ENCODE measurements at regions not wholly inside any gene's neighbourhood (a gene's known extent, or its start where the extent isn't known, plus 50 kb on each side); places are given as distances from the start of the nearest gene placed in this dataset.

DNA sequence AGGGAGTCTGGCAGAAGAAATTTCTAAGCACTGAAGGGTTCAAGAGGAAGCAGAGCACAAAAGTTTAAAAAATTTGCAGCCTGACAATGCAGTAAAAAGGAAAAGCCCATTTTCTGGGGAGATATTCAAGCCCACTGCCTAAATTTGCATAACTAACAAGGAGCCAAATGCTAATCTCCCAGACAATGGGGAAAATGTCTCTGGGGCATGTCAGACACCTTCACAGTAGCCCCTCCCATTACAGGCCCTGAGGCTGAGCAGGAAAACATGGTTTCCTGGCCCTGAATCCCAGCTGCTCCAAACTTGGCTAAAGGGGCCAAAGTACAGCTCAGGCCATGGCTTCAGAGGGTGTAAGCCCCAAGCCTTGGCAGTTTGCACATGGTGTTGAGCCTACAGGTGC lies 908.5 kb upstream of the MANEA start:
- no peak for ATAC-seq
- no peaks in the 10 kb centered on the region for H3K27me3 Mint-ChIP-seq
- no peaks in the 10 kb centered on the region for H3K4me1 Mint-ChIP-seq (ENCODE audit: low read depth in 2 of 2)
- H3K9me3 Mint-ChIP-seq: peaks cover 16% of the 10 kb centered on the region
- no peak overlapping the region for H3K27ac Mint-ChIP-seq
- no peaks in the 10 kb centered on the region for H3K36me3 Mint-ChIP-seq
- no peak for DNase-seq (ENCODE audit: low spot score)
- no peak overlapping the region for H3K4me3 Mint-ChIP-seq

DNA sequence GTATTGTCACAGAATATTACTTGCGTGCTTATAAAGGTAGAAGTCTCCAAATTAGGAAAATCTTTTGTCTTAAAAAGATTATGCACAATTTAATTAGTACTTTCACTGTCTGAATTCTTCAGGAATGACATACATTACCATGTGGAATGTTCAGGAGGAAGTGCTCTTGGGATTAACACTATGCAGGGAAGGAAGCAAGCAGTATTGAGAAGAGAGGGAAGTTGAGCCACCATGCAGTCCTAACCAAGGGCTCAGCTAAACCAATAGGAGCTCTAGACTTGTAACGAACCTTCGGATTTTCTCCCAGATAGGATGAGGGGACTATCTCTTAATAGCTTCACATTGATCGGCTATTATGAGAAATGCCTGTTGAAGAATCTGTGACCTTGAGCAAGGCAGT lies 918.4 kb upstream of the MANEA start:
- DNase-seq (ENCODE audit: low spot score) (no peak), ATAC-seq (no peak)
- Mint-ChIP-seq H3K36me3 (no peaks in the 10 kb centered on the region), H3K27ac (no peak overlapping the region), H3K9me3 (peaks cover 23% of the 10 kb centered on the region), H3K4me1 (ENCODE audit: low read depth in 2 of 2) (no peaks in the 10 kb centered on the region), H3K4me3 (no peak overlapping the region), H3K27me3 (no peaks in the 10 kb centered on the region)

- DNase-seq (ENCODE audit: low spot score) (no peak), ATAC-seq (no peak)
- Mint-ChIP-seq H3K27me3 (no peaks in the 10 kb centered on the region), H3K27ac (no peak overlapping the region), H3K4me1 (ENCODE audit: low read depth in 2 of 2) (no peaks in the 10 kb centered on the region), H3K36me3 (no peaks in the 10 kb centered on the region), H3K9me3 (peaks cover 8% of the 10 kb centered on the region), H3K4me3 (no peak overlapping the region)
Observed at GRCh38 chr6:94651239-94651638, 926.1 kb upstream of the MANEA start.

- ATAC-seq: no peak
- Mint-ChIP-seq H3K9me3 (peaks cover 15% of the 10 kb centered on the region), H3K4me3 (no peak overlapping the region), H3K36me3 (no peaks in the 10 kb centered on the region), H3K4me1 (ENCODE audit: low read depth in 2 of 2) (no peaks in the 10 kb centered on the region), H3K27me3 (no peaks in the 10 kb centered on the region), H3K27ac (no peak overlapping the region)
- no peak for DNase-seq (ENCODE audit: low spot score)
Observed at GRCh38 chr6:94645191-94645590, 932.1 kb upstream of the MANEA start.

DNA sequence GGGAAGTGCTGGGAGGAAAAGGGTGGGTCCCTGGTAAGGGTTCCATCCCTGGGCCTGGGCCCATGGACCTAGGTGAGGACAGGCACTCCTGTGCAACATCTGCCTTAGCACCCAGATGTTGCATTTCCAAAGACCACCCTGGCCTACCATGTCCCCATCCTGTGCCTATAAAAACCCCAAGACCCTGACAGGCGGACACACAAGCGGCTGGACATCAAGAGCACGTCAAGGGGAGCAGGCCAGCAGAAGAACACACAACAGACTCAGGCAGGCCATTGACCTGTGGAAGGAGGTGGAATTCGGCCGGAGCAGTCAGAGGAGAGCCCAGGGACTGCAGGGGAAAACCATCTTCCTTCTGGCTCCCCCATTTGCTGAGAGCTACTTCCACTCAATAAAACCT lies 937.8 kb upstream of the MANEA start:
- ATAC-seq (no peak), DNase-seq (ENCODE audit: low spot score) (no peak)
- Mint-ChIP-seq H3K9me3 (peaks cover 19% of the 10 kb centered on the region), H3K27me3 (no peaks in the 10 kb centered on the region), H3K27ac (no peak overlapping the region), H3K36me3 (no peaks in the 10 kb centered on the region), H3K4me1 (ENCODE audit: low read depth in 2 of 2) (no peaks in the 10 kb centered on the region), H3K4me3 (no peak overlapping the region)

- no peak overlapping the region for H3K4me3 Mint-ChIP-seq
- DNase-seq (ENCODE audit: low spot score) (no peak), ATAC-seq (no peak)
- H3K36me3 Mint-ChIP-seq: no peaks in the 10 kb centered on the region
- peaks cover 22% of the 10 kb centered on the region for H3K9me3 Mint-ChIP-seq
- no peaks in the 10 kb centered on the region for H3K27me3 Mint-ChIP-seq
- no peaks in the 10 kb centered on the region for H3K4me1 Mint-ChIP-seq (ENCODE audit: low read depth in 2 of 2)
- H3K27ac Mint-ChIP-seq: no peak overlapping the region
Observed at GRCh38 chr6:94636780-94637385, 940.5 kb upstream of the MANEA start.

- H3K27me3 Mint-ChIP-seq: no peaks in the 10 kb centered on the region
- H3K4me3 Mint-ChIP-seq: no peak overlapping the region
- peaks cover 6% of the 10 kb centered on the region for H3K9me3 Mint-ChIP-seq
- no peak for ATAC-seq
- no peaks in the 10 kb centered on the region for H3K4me1 Mint-ChIP-seq (ENCODE audit: low read depth in 2 of 2)
- no peak for DNase-seq (ENCODE audit: low spot score)
- no peaks in the 10 kb centered on the region for H3K36me3 Mint-ChIP-seq
- H3K27ac Mint-ChIP-seq: no peak overlapping the region
Observed at GRCh38 chr6:94623586-94623985, 953.7 kb upstream of the MANEA start.

DNA sequence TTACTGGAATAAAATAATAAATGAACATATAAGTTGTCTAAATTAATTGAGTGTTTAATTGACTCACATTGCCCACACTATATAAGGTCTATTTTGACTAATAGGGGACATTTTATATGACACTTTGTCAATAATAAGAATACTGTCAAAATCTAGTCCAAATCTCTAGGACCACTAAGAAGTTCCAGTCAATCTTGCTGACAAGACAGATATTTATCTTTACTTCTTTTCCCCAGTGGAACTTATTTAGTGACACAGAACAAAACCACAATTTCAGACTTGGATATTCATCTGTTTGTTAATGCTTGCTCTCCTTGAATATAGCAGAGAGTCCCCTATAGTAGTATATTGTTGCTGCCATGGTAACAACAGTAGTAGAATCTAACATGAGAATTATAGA lies 954.6 kb upstream of the MANEA start:
- DNase-seq (ENCODE audit: low spot score) (no peak), ATAC-seq (no peak)
- no peak overlapping the region for H3K27ac Mint-ChIP-seq
- H3K9me3 Mint-ChIP-seq: peaks cover 6% of the 10 kb centered on the region
- no peaks in the 10 kb centered on the region for H3K4me1 Mint-ChIP-seq (ENCODE audit: low read depth in 2 of 2)
- H3K27me3 Mint-ChIP-seq: no peaks in the 10 kb centered on the region
- no peak overlapping the region for H3K4me3 Mint-ChIP-seq
- H3K36me3 Mint-ChIP-seq: no peaks in the 10 kb centered on the region

DNA sequence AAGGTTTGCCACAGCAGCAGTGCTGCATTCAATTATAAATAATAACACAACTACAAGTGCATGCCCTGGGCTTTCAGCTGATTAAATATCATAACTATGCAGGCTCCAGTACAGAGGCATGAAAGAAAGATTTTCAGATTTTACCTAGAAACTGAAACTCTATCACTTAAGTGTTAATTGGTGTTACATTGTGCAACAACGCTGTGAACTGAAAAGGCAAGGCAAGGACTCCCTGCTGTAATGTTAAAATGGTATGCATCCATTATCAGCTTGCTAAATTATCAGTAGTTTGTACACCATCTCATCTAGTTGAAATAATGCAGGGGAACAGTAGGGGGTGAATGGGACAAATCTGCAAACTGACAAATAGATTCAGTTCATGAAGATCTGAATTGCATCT lies 976.7 kb upstream of the MANEA start:
- ATAC-seq: no peak

DNA sequence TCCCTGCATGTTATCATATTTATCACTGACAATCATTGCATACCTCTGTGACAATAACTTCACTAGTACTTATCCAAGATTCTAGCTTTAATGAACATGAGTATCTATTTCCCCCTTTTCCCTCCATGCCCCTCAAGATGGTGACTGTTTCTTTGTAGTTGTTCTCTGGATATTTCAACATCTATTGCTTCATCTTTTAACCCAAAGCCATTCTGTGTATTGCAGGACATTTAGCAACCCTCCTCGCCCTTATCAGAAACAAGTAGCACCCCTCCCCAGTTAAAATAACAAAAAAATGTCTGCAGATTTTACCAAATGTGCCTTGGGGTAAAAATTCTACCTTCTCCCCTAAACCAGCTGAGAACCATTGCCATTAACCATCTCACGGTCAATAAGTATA lies 979.8 kb upstream of the MANEA start:
- Mint-ChIP-seq H3K27ac (no peak overlapping the region), H3K27me3 (no peaks in the 10 kb centered on the region), H3K9me3 (peaks cover 15% of the 10 kb centered on the region), H3K36me3 (no peaks in the 10 kb centered on the region), H3K4me3 (no peak overlapping the region), H3K4me1 (ENCODE audit: low read depth in 2 of 2) (no peaks in the 10 kb centered on the region)
- DNase-seq (ENCODE audit: low spot score): no peak
- no peak for ATAC-seq

More for the DNA sequence above, 976.7 kb upstream of the MANEA start:
- Mint-ChIP-seq H3K9me3 (peaks cover 21% of the 10 kb centered on the region), H3K27me3 (no peaks in the 10 kb centered on the region), H3K36me3 (peaks cover 6% of the 10 kb centered on the region), H3K4me3 (no peak overlapping the region), H3K4me1 (ENCODE audit: low read depth in 2 of 2) (no peaks in the 10 kb centered on the region), H3K27ac (no peak overlapping the region)
- DNase-seq (ENCODE audit: low spot score): no peak

- Mint-ChIP-seq H3K27ac (no peak overlapping the region), H3K27me3 (no peaks in the 10 kb centered on the region), H3K4me3 (no peak overlapping the region), H3K4me1 (ENCODE audit: low read depth in 2 of 2) (no peaks in the 10 kb centered on the region), H3K36me3 (no peaks in the 10 kb centered on the region), H3K9me3 (peaks cover 19% of the 10 kb centered on the region)
- ATAC-seq (no peak), DNase-seq (ENCODE audit: low spot score) (no peak)
Observed at GRCh38 chr6:94590416-94590815, 986.9 kb upstream of the MANEA start.

DNA sequence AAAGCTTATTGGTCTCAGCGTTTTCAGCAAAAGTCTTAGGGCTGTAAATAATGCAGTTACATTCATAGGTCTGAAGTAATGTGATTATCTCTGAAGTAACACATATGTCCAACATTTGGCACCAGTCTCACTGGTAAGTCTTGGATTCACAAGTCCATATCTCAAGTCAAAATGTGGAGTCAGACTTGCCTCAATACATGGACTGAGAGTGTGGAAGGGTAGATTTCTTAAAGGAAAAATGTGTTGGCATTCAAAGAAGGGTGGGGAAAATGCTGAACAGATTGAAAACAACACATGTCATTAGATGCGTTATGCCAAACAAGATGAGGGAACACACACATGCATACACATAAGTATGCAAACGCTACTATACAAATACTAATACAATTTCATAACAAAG lies 989.0 kb upstream of the MANEA start:
- H3K36me3 Mint-ChIP-seq: no peaks in the 10 kb centered on the region
- ATAC-seq (no peak), DNase-seq (ENCODE audit: low spot score) (no peak)
- H3K4me1 Mint-ChIP-seq (ENCODE audit: low read depth in 2 of 2): no peaks in the 10 kb centered on the region
- H3K27me3 Mint-ChIP-seq: no peaks in the 10 kb centered on the region
- no peak overlapping the region for H3K4me3 Mint-ChIP-seq
- H3K27ac Mint-ChIP-seq: no peak overlapping the region
- H3K9me3 Mint-ChIP-seq: peaks cover 19% of the 10 kb centered on the region

GRCh38 chr6:94584211-94584610 lies 993.1 kb upstream of the MANEA start:
- Mint-ChIP-seq H3K9me3 (peaks cover 12% of the 10 kb centered on the region), H3K27me3 (no peaks in the 10 kb centered on the region), H3K36me3 (no peaks in the 10 kb centered on the region), H3K4me3 (no peak overlapping the region), H3K27ac (no peak overlapping the region), H3K4me1 (ENCODE audit: low read depth in 2 of 2) (no peaks in the 10 kb centered on the region)
- DNase-seq (ENCODE audit: low spot score) (no peak), ATAC-seq (no peak)

- ATAC-seq: no peak
- no peak overlapping the region for H3K27ac Mint-ChIP-seq
- H3K36me3 Mint-ChIP-seq: no peaks in the 10 kb centered on the region
- DNase-seq (ENCODE audit: low spot score): no peak
- peaks cover 4% of the 10 kb centered on the region for H3K9me3 Mint-ChIP-seq
- H3K27me3 Mint-ChIP-seq: no peaks in the 10 kb centered on the region
- no peak overlapping the region for H3K4me3 Mint-ChIP-seq
- no peaks in the 10 kb centered on the region for H3K4me1 Mint-ChIP-seq (ENCODE audit: low read depth in 2 of 2)
Observed at GRCh38 chr6:94570581-94570980, 1006.8 kb upstream of the MANEA start.

DNA sequence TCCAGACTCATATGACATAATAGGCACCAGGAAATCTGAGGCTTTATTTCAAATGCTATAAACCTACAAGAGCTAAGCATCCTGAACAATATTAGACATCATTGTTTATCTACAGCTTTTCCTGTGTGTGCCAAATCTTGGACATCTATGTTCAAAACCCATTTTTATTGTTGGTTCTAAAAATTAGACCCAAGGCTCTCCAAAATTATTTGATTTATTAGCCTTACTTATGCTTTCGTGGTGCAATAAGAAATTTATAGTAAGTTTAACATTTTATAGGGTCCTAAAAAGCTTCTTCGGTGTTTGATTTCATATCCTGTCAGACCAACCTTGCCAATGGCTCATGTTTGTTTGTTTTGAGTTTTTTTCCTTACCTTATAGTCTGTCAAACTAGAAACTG lies 1014.5 kb upstream of the MANEA start:
- no peak for ATAC-seq
- H3K36me3 Mint-ChIP-seq: no peaks in the 10 kb centered on the region
- no peaks in the 10 kb centered on the region for H3K4me1 Mint-ChIP-seq (ENCODE audit: low read depth in 2 of 2)
- DNase-seq (ENCODE audit: low spot score): no peak
- no peak overlapping the region for H3K4me3 Mint-ChIP-seq
- no peak overlapping the region for H3K27ac Mint-ChIP-seq
- no peaks in the 10 kb centered on the region for H3K27me3 Mint-ChIP-seq
- H3K9me3 Mint-ChIP-seq: peaks cover 34% of the 10 kb centered on the region

Data from natural killer cell treated with Interleukin-12 subunit alpha and Interleukin-12 subunit beta and Interleukin-15 and Interleukin-18, amount 100 ng/mL, for 72 hours (primary cell).